AML-193 (cell line): ENCODE measurements at regions not wholly inside any gene's neighbourhood (a gene's known extent, or its start where the extent isn't known, plus 50 kb on each side); places are given as distances from the start of the nearest gene placed in this dataset.

ENCODE experiments used
- DNase-seq, 2 experiments: peaks; one replicate each; lab custom pipeline; 2025; lab: John Stamatoyannopoulos, UW

DNA sequence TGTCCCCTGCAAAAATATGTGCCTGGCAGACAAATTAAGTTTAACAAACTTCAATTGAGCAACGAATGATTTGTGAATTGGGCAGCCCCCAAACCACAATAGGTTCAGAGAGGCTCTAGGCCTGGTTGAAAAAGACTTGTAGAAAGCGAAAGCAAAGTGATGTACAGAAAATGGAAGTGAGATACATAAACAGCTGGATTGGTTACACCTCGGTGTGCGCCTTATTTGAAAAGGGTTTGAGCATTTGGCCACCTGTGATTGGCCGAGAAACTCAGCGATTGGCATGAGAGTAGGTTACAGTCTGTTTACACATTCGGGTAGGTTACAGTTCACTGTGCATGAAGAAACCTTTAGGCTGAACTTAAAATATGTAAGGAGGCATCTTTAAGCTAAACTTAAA is 136.9 kb downstream of the CD83 start:
- DNase-seq = no peak

DNA sequence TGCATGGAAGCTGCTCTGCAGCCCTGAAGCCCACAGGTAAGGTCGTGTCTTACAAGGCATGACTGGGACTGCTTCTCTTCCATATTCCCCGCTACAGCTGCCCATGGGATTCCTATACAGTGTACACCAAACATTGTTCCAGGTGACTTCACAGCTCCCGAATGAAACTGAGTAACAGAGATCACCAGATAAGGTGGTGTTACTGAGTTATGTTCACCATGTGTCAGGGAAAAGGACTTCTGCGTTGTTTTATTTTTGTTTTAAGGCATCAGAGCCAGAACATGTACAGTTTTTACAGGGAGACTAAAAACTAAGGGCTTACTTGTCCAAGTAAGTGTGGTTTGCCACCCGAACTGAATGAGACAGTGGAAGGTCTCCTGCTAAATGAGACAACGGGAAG is 138.3 kb downstream of the CD83 start:
- no peak for DNase-seq

DNA sequence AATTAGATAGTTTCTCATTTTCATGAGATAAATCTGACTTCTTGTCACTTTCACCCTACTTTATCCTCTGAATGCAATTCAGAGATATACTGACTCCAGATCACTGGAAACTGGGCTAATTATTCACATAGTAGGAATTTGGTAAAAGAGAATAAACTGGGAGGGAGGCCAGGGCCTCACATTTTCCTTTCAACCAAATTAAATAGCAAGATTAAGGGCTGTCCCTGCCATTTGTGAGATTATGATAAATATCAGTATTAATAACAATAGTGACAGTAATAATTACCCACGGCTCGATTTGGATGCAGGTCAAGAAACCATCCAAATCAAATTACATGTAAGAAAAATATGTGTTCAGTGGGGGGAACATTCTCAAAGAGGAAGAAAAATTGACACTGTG is 140.5 kb downstream of the CD83 start:
- no peak for DNase-seq

DNA sequence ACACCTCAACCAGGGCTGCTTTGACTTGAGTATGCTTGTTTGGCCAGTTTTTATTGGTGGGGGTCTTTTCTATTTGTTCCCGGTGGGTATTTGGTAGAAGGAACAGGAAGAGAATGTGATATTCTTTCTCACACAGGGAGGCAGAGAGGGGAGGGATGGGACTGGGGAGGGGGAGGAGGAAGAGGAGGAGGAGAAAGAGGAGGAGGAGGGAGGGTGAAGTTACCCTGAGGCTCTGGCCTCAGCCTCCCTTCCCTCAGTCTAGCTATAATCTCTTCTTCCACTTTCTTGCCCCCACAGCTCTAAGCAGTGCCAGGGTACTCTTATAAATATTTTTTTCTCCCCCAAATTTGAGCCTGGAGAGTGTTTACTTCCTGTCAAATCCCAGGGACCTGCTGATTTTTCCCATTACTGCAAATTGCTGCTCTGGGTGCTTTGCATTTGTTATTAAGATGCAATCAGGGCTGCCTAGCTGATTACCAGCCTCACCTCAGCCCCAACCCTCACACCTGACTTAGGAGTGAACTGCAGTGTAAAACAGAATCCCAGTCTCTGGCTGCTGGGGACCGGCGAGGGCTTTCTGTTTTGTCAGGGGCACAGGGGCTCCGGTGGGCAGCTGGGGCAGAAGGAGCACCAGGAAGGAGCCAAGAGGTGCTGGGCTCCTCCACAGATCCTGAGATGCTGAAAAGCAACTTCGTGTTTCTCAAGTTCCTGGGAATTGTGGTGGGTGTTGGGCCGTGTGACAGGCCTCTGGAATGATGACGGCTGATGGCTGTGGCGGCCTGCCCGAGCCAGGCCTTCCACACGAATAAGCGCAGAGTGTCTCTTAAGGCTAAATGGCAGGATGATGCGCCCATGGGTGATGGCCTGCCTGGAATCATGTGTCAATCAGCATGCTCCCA is 141.4 kb downstream of the CD83 start:
- DNase-seq = no peak

DNA sequence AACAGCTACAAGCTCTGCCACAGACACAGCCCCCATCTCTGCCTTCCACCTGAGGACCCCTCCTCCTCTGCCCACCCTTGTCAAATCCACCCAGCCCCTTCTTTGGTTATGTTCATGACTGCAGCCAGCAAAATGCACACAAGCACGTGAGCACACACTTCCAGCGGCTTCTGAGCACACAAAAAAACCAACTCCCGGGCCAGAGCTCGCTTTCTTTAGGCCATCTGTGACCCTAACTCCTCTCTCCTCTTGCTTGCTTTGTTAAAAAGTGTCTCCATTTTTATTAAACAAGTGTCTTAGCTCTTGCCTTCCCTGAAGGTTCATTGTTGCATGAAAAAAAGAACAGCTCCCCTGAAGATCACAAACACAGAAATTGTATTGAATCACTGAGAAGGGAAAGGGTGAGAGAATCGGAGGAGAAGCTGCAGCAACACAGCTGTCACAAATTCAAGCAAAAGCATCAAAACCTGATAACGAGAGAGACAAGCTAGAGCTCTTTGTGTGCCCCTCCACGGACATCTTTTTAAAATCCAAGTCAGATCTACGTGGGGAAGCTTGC is 142.1 kb downstream of the CD83 start:
- no peak for DNase-seq

DNA sequence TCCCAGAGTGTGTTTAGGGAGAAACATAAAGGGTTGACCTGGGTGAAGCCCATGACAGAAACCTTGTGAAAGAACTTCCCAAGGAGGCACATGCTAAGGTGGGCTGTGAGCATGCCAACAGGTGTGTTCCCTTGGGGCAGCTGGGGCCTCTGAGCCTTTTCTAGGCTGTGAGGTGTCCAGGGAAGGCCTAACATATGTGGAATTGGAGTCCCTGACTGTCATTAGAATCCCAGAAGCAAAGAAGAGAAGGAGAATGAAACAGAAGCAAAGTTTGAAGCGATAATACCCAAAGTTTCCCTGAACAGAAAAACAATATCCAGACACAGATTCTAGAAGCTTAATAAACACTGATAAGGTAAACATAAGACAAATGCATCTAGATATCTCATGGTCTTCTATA is 143.3 kb downstream of the CD83 start:
- no peak for DNase-seq

DNA sequence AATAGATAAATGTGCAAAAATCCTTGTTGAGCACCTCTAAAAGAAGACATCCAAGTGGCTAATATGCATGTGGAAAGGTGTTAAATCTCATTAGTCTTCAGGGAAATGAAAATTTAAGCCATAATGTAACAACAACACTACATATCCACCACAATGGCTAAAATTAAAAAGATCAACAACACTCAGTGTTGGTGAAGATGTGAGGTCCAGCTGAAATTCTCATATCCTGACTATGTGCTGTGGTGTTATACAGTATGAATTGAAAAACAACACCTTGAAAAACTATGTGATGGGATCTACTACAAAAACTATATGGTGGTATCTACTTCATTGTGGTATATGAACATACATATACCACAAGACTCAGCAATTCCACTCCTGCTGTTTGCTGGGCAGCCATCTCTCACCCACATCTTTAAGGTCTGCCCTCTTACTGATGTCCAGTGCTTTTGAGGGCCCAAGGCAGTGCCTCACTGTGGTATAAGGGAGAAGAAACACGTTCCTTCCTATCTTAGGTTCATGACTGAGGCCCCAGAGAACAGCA is 146.4 kb downstream of the CD83 start:
- no peak for DNase-seq

DNA sequence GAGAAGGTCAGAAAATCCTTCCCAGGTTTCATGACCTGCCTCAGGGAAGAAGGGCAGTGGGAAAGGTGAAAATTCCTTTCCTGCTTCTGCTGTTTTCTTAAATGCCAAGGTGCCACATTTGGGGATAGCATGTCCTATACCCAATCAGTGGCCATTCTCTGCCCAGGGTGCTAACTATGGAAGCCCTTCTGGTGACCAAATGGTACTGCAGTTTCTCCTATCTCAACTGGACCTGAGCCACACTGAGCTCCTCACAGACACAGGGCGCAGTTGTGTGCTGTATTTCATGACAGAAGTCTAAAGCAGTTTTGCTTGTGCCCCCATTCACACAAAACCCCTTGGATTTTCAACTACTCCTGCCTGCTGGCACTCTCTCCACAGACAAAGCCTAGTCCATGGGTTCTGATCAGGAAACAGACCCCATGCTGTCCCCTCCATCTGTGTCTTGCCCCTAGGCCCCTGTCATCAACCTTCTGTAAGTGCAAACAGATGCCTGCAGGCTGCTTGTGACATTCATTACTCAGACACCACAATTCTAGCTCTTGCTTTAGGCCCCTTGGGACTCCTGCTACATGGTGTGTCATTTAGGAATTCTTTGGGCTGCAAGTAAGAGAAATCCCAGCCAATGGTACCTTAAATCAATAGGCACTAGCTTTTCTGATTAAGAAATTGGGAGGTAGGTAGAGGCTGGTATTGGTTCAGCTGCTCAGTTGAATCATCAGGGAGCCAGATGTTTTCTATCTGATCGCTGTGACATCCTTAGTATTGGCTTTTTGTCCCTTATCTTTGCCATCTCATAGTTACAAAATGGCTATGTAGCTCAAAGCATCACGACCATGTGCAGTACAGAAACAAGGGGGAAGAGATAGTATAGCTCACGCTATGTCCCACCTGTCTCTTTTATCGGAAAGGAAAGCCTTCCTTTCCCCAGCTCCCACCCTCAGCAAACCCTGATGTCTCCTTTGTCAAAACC is 147.8 kb downstream of the CD83 start:
- DNase-seq = no peak

DNA sequence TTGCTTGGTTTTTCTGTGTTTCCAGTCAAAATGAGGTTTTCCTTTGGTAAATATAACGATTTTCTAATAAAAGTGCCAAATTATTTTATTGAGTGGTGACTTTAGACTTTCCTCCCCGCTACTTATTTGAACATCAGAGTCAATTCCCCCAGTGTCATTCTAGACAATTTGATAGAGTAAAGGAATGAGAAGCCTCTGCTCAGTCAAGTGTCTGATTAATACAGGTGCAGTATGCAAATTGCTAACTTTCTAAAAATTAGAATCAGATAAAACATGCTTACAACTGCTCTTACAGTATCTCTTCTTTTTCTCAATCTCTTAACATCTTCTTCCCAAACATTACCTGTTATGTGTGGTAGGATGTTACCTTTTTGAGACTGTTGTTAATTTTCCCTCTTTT is 148.7 kb downstream of the CD83 start:
- no peak for DNase-seq

DNA sequence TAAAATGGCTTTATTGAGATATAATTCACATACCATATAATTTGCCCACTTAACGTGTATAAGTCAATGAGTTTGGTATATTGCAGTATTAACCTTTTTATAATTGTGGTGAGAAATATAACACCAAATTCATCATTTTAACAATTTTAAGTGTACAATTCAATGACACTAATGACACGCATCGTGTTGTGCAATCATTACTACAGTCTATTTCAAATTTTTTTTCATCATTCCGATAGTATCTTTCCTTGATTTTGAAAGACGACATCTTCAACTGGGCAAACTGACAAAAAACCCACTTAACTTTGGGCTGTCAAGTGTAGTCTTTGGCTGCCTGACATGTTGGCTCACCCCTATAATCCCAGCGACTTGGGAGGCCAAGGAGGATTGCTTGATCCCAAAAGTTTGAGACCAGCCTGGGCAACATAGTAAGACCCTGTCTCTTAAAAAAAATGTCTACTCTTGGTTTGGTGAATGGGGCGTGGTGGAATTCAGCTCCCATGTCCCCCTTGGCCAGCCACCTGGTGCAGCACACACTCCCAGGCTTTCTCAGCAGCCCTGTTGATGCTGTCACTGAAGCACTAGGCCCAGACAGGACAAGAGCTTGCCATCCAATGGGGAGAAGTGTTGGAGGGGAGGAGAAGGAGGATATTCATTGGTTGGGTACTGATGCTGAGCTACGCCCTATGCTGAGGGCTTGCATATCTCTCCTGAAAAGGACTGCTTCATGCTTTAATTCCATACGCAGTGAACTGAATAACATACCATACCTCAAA is 150.5 kb downstream of the CD83 start:
- DNase-seq = no peak

DNA sequence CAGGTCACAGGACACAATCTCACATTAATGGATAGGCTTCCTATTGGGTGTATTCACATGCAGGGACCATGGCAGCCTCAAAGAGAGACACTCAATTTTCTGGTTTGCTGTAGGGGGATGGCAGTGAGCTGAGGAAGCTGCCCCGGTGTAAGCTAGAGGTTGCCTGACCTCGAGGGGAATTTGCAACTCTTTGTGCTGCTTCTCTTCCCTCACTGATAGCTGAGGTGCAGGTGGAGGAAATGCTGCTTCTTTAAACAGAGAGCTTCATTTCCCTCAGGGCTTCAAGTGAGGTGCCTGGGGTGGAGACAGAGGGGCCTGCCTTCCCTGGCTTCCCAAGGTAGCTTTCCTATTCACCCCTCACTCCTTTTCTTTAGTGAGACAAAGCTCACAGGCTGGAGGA is 151.9 kb downstream of the CD83 start:
- no peak for DNase-seq

DNA sequence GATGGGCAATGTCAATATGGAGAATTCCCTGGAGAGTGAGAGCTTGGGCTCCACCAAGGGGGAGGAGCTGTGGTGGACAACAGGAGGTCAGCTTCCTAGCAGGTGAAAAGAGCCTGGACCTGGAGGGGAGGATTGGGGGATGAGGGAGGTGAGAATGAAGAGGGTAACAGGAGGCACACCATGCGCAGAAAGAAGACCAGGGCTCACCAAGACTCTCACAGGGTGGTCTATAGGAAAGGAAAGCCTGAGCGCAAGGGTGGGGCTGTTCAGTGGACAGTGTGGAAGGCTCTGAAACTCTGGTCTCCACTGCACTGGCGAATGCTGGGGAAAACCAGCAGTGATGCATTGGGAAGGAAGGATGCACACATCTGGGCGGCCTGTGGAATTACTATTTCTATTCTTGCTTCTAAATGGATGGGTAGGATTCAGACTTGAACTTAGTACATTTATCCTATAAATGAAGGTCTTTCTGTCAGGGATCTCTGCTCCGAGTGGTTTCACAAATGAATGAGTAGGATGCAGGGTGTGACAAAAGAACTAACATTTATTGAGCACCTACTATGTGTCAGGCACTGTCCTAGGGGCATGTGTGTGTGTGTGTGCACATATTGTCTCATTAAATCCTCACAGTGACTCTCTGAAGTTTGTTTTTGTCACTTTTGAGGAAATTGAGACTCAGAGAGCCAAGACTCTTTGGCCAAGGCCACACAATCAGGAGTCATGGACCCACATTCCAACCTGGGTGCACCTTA is 152.7 kb downstream of the CD83 start:
- DNase-seq = no peak

DNA sequence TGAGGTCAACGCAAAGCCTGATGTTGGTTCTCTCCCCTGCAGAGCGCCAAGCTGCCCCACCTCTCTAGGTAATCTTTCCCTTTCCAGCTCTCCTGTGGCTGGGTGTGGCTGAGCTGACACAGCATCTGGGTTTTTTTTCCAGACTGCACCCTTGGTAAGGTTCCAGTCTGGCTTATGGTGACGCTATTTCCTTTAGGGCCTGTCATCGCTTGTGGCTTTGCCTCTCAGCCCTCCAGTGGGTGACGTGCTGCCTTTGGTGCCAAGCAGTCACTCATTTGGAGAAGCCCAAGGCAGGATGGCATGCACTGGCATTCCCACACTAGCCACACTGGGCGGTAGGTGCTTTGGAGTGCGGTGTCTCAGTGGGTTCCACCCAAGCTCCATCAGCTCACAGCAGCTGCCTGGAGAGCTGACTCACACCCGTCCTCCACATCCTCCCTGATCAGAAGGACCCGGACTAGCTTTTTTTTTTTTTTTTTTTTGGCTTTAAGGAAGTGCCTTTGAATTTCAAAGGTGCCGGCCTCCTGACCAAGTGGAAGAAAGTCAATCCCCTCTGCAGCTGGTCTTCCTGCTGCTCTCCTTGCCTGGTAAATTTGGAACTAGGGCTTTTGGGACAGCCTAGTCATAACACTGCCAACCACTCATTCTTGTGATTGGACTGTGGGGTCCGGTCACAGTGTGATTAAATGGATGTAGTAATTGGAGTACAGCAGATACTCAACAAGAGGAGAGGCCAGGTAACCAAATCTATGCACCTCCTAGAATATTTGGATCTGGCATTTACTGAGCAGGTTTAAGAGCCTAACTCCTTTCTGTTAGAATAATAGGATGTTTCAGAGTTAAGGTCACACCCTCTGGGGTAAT is 153.6 kb downstream of the CD83 start:
- peak; percentile 60 to 64 for DNase-seq

DNA sequence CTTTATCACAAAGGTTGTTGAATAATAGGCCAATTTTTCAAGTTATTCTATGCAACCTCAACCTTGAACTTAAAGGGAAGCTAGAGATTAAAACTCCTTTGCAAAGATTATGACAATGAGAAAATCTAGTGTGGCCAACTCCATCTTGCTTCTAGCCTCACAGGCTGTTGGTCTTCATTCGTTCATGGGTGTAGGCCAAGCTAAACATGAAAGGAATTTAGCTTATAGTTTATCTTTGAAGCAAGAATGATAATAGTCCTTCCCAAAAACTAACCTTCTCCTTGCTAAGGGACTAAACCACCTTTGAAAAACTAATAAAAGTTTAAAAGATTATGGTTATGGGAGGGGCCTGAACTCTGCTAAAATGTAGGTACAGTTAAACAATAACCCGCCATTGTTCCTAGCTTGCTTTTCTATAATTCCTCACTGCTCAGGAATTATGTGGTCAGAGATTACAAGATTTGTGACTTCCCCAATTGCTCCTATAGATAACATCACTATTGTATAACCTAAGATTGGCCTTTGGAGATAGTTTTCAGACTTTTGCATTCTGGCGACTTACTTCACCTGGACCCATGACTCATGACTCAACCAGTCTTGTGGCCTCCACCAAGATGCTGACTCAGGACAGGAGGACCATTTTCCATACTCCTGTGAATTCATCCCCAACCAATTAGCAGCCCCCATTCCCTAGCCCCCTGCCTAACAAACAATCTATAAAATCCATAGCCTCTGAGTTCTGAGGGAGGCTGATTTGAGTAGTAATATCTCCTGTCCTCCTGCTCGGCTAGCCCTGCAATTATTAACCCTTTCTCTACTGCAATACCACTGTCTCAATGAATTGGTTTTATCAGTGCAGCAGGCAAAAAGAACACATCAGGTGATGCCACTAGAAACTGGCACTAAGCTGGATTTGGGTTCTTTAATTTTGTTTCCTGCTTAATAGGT is 154.5 kb downstream of the CD83 start:
- DNase-seq = peak in 1 of 2 experiments; percentile 20

DNA sequence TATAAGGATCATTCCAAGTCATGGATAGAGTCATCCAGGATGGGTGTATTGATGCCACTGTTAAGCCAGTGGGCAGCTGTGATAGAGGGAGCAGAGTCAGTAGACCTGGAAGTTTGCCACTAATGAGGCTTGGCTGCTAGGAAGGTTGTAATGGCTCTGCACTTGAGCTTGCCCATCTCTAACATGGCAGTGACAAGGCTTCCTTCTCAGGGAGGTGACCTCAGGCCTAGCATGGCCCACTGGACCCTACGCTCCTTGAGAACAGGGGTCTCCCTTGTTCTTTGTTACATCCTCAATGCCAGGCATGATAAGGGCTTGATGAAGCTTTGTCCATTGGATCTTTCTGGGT is 155.1 kb downstream of the CD83 start:
- DNase-seq = no peak

DNA sequence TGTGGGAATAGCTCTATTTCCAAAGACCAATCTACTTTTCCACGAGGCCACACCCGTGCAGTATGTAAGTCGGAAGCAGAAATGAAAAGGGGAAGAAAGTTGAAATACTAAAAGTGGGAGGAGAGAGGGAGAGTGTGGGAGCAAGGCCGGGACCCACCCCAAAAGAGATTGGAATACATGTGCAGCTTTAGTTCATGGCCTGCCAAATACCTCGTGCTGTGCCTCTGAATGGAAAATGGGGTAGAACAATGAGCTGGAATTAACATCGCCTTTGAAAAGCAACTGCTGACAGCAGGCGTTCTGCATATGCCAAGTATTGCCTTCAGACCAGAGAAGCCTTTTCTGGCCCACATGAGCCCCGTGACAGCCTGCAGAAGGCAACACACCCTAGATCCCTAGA is 155.6 kb downstream of the CD83 start:
- no peak for DNase-seq

DNA sequence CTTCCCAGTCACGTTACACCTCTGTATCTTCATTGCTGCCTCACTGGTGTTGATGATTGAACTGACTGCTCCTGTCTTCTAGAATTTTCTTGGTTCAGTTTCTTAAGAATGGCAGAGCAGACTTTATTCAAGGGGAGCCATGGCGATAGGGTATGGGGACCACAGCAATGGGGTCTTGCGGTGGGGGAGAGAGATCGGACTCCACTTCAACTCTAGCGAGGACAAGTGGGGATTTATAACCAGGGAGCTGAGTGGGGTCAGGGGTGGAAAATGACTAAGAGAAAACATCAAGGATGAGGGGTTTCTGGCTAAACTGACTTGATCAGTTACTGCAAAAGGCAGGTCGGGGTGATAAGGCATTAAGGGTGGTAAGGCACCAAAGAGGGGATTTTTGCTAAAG is 156.4 kb downstream of the CD83 start:
- DNase-seq = no peak

DNA sequence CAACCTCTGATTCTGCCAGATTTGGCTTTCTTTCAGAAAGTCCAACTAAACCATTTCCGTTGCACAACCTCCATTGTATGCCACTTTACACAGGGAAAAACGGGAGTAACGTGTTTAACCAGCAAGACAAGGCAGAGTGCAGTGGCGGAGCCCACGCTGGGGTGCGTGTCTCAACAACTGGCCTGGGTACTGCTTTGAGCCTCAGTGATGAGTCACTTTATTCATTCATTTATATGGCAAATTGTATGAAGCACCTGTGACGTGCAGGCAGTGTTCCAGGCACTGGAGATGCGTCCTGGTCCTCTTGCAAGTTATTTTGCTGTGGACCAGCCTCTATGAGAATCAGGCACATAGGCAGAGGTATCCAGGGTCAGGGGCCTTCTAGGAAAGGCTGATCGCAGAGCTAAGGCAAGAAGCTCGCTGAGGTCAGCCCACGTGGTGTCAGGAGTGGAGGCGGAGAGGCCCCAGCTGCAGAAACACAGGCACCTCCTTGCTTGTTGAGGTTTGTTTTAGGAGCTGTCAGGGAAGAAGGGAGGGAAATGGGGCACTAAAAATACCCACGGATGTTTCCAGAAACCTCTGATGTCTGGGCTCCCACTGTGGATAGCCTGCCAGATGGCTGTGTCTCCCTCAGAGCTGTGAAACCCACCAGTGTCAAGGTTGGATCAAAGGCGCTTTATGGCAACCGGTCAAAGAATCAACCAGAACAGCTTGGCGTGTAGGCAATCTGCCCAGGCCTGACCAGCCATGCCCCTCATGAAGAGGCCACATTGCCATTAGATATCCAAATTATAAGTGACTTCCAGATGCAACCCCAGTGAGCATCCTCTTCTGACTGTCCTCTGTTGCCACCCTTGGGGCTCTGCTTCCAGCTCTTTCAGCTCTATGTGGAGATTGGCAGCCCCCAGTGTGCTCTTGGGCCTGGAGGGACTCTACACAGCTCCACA is 157.2 kb downstream of the CD83 start:
- no peak for DNase-seq
